Fibroblast of mammary gland (primary cell): ENCODE measurements at regions not wholly inside any gene's neighbourhood (a gene's known extent, or its start where the extent isn't known, plus 50 kb on each side); places are given as distances from the start of the nearest gene placed in this dataset.
"Not testable (repeated sequence)": the region's sequence is repeated elsewhere in the genome, so short reads cannot be mapped to it uniquely, and the experiment has no call there.

Experiments used
- DNase-seq: peaks from one replicate; pipeline ENCODE4 v3.0.0-alpha.2; 2010; ENCODE audit warnings: low read depth
- H3K4me3 ChIP-seq: 2 replicates; pipeline ENCODE4 v1.5.1; 2011; ENCODE audit warnings: low read depth, mild to moderate bottlenecking, low read length, moderate library complexity; ENCODE audit not compliant: control insufficient read depth
- TF ChIP-seq, protein P1 (sequence below): conservative IDR thresholded peaks from 2 replicates; pipeline ENCODE4 v1.5.1; 2011; ENCODE audit warnings: low read depth, low read length, inconsistent platforms; ENCODE audit not compliant: control insufficient read depth, insufficient read depth

DNA sequence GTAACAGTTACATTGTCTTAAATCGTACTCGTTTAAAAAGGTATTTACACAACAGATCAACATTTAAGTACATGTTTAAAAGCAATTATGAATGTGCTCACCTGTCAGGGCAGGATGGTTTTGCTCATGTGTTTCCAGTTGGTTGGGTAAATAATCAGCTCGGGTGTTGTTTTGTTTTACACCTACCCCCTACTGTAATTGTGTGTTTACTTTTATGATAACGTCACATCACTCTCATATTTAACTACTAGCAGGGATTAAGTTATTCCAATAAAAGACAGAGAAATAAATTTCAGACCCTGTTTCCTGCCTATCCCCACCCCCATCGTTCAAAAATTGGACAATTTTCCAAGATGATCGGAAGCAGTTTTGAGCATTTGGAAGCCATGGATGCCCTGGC, 390.2 kb downstream of the SEC14L1 start:
- no peak overlapping the region for H3K4me3 ChIP-seq
- TF ChIP-seq, protein P1, sequence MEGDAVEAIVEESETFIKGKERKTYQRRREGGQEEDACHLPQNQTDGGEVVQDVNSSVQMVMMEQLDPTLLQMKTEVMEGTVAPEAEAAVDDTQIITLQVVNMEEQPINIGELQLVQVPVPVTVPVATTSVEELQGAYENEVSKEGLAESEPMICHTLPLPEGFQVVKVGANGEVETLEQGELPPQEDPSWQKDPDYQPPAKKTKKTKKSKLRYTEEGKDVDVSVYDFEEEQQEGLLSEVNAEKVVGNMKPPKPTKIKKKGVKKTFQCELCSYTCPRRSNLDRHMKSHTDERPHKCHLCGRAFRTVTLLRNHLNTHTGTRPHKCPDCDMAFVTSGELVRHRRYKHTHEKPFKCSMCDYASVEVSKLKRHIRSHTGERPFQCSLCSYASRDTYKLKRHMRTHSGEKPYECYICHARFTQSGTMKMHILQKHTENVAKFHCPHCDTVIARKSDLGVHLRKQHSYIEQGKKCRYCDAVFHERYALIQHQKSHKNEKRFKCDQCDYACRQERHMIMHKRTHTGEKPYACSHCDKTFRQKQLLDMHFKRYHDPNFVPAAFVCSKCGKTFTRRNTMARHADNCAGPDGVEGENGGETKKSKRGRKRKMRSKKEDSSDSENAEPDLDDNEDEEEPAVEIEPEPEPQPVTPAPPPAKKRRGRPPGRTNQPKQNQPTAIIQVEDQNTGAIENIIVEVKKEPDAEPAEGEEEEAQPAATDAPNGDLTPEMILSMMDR: no peak
- no peak for DNase-seq

DNA sequence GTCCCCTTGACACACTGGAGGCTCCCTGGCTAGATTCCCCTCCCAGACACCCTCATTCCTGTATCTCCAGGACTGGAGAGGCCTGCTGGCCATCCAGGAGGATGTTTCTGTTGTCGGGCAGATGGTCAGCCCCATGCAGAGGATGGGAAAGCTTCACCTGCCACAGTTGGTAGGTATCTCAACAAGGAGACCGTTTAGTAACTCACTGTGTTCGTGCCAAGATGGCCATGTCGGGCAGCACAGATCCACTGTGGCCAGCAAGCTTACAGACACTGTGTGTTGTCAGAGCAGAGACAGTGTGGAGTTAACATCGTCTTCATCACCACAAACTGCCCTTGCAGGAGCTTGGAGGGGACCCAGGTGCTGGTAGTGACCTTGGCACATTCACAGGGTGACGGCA, 390.9 kb downstream of the SEC14L1 start:
- no peak overlapping the region for H3K4me3 ChIP-seq
- TF ChIP-seq, protein P1: no peak
- DNase-seq: no peak

DNA sequence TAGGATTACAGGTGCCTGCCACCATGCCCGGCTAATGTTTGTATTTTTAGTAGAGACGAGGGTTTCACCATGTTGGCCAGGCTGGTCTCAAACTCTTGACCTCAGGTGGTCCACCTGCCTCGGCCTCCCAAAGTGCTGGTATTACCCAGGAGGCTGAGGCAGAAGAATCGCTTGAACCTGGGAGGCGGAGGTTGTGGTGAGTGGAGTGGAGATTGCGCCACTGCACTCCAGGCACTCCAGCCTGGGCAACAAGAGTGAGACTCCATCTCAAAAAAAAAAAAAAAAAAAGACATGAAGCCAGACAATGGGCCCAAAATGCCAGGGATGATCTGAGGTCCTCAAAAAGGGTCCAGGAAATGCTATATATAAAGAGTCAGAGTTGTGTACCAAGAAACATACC, 392.9 kb downstream of the SEC14L1 start:
- not testable (repeated sequence) for H3K4me3 ChIP-seq, DNase-seq

DNA sequence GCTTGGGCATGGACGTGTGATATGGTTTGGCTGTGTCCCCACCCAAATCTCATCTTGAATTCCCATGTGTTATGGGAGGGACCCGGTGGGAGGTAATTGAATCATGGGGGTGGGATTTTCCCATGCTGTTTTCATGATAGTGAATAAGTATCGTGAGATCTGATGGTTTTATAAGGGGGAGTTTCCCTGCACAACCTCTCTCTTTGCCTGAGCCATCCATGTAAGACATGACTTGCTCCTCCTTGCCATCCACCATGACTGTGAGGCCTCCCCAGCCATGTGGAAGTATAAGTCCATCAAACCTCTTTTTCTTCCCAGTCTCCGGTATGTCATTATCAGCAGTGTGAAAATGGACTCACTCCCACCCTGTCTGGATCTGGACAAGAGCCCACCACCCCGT, 393.4 kb downstream of the SEC14L1 start:
- TF ChIP-seq, protein P1: no peak
- H3K4me3 ChIP-seq: no peak overlapping the region
- no peak for DNase-seq

DNA sequence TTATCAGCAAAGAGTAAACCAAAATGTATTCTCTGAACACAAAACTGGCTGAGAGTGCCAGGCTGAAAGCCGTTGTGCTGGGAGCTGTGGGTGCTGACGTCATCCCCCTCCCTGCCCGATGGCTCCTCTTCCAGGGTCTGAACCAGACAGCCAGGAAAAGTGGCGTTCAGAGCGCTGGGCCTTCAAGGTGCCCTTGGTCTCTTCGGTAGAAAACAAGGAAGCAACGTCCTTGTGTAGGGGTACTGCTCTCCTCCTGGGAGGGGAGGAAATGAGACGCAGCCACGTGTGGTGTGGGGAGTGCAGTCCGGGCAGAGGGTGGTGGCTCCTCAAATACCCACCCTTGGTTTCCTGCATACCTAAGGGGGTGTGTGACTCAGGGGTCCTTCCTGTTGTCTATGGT, 394.7 kb downstream of the SEC14L1 start:
- H3K4me3 ChIP-seq: no peak overlapping the region
- TF ChIP-seq, protein P1: no peak
- no peak for DNase-seq

DNA sequence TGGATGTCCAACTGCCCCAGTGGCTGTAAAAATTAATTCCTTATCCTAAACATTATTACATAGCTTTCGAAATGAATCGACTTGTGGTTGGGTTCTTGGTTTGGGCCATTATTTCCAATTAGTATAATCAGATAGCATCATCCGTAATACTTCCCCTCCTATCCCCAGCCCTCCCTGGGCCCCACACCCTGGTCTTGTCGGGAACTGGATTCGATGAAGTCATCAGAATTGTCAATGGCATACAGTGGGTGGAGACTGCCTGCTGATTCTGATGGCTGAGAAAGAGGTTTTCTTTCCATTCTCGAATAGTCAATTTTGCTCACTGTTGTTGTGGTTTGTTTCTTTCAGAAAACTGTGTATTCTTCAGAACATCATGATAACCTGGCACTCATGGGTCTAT, 395.1 kb downstream of the SEC14L1 start:
- H3K4me3 ChIP-seq: no peak overlapping the region
- no peak for DNase-seq
- TF ChIP-seq, protein P1: no peak

DNA sequence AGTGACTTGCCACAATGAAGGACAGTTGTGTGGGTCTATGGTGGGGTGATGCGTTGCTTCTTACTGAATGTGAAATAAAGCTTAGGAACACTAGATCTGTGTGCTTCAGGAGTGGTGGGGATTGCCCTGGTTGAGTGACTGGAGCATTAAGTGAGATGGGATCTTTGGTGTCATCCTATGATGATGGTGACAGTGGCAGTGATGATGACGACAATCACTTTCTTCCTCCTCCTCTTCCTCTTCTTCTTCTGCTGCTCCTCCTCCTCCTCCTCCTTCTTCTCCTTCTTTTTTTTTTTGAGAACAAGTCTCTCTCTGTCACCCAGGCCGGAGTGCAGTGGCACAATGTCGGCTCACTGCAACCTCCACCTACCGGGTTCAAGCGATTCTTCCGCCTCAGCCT, 396.8 kb downstream of the SEC14L1 start:
- DNase-seq: no peak
- H3K4me3 ChIP-seq: no peak overlapping the region
- TF ChIP-seq, protein P1: no peak
